ENCODE measurements at regions not wholly inside any gene's neighbourhood (a gene's known extent, or its start where the extent isn't known, plus 50 kb on each side); places are given as distances from the start of the nearest gene placed in this dataset.

DNA sequence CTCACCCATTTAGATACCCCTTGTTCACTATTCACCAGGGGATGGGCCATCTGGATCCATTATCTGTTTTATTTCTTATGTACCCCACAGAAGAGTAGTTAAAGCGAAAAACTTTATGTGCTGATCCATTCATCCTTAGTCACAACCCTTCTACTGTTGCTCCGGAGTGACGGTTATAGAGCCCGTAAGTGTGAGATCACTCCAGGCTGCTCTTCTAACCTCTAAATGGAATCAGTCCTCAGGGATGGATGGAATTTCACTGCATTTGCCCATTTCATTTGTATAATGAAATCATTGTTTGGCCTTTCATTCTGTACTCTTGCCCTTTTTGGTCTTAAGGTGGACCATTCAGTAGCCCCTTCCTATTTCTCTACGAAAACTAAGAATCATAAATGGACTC, 409.3 kb upstream of the RUNX1 start:
- TF ChIP-seq, protein P1, sequence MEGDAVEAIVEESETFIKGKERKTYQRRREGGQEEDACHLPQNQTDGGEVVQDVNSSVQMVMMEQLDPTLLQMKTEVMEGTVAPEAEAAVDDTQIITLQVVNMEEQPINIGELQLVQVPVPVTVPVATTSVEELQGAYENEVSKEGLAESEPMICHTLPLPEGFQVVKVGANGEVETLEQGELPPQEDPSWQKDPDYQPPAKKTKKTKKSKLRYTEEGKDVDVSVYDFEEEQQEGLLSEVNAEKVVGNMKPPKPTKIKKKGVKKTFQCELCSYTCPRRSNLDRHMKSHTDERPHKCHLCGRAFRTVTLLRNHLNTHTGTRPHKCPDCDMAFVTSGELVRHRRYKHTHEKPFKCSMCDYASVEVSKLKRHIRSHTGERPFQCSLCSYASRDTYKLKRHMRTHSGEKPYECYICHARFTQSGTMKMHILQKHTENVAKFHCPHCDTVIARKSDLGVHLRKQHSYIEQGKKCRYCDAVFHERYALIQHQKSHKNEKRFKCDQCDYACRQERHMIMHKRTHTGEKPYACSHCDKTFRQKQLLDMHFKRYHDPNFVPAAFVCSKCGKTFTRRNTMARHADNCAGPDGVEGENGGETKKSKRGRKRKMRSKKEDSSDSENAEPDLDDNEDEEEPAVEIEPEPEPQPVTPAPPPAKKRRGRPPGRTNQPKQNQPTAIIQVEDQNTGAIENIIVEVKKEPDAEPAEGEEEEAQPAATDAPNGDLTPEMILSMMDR (IDR thresholded peaks at IDR 0.05; ENCODE audit: low read length) = no peak
- TF ChIP-seq EZH2phosphoT487 (IDR thresholded peaks at IDR 0.05; ENCODE audit: low read length) (no peak), EZH2 (optimal IDR thresholded peaks at IDR 0.05; ENCODE audit: low read depth, low read length) (no peak)
